Omental fat pad (tissue), 3 donors: ENCODE measurements at regions not wholly inside any gene's neighbourhood (a gene's known extent, or its start where the extent isn't known, plus 50 kb on each side); places are given as distances from the start of the nearest gene placed in this dataset.

Experiments
- ATAC-seq: fragments of 150-250 bp; one replicate; pipeline ENCODE4 v1.9.1; 2016; ENCODE audit warnings: mild to moderate bottlenecking, moderate library complexity; ENCODE audit not compliant: low FRiP score
- DNase-seq: peaks from one replicate; pipeline ENCODE4 v3.0.0-alpha.2; 2019; ENCODE audit warnings: low spot score
- CTCF ChIP-seq, 3 donors: fragments of 450-650 bp; IDR thresholded peaks; one replicate each; pipeline ENCODE4 v1.5.1; 2016 to 2017; ENCODE audit warnings: antibody characterized with exemption in 3 of 3, mild to moderate bottlenecking in 3 of 3, moderate library complexity in 2 of 3

GRCh38 chr4:22573198-22573597, 57.3 kb upstream of the ADGRA3 start:
- peak; percentile 41 for ATAC-seq

GRCh38 chr4:22573641-22574040, 57.8 kb upstream of the ADGRA3 start:
- no peak for ATAC-seq
- no peak for DNase-seq
- no peak for TF ChIP-seq CTCF (IDR thresholded peaks at IDR 0.05)

More at GRCh38 chr4:22573198-22573597, 57.3 kb upstream of the ADGRA3 start:
- TF ChIP-seq CTCF (IDR thresholded peaks at IDR 0.05), result no peak
- DNase-seq, result no peak

GRCh38 chr4:22574424-22574823, 58.6 kb upstream of the ADGRA3 start:
- DNase-seq, result no peak
- TF ChIP-seq CTCF (IDR thresholded peaks at IDR 0.05), result no peak
- no peak for ATAC-seq

GRCh38 chr4:22574880-22575279, 59.0 kb upstream of the ADGRA3 start:
- no peak for TF ChIP-seq CTCF (IDR thresholded peaks at IDR 0.05)
- DNase-seq (no peak), ATAC-seq (no peak)

GRCh38 chr4:22587253-22587652, 71.4 kb upstream of the ADGRA3 start:
- ATAC-seq (no peak), DNase-seq (no peak)
- TF ChIP-seq CTCF (IDR thresholded peaks at IDR 0.05), result no peak

- DNase-seq, result no peak
- no peak for ATAC-seq
- no peak for TF ChIP-seq CTCF (IDR thresholded peaks at IDR 0.05)
These were observed 78.1 kb upstream of the ADGRA3 start for GRCh38 chr4:22593933-22594332.

- no peak for TF ChIP-seq CTCF (IDR thresholded peaks at IDR 0.05)
- DNase-seq, result no peak
- ATAC-seq, result peak; percentile 57
These were observed 79.8 kb upstream of the ADGRA3 start for GRCh38 chr4:22595684-22596083.
